Activated CD8-positive, alpha-beta memory T cell treated with anti-CD3 and anti-CD28 coated beads, Interleukin-2, amount 50 U/mL, for 24 hours (primary cell): ENCODE measurements at regions not wholly inside any gene's neighbourhood (a gene's known extent, or its start where the extent isn't known, plus 50 kb on each side); places are given as distances from the start of the nearest gene placed in this dataset.

ENCODE experiments used
- DNase-seq: peaks from one replicate; pipeline ENCODE4 v3.0.0-alpha.2; 2020; ENCODE audit errors: extremely low read depth

GRCh38 chr3:29183346-29184087 lies 97.4 kb upstream of the RBMS3 start:
- DNase-seq, result no peak

GRCh38 chr3:29185706-29186105 lies 95.2 kb upstream of the RBMS3 start:
- DNase-seq, result no peak

- DNase-seq, result no peak
Measured at GRCh38 chr3:29186131-29186599, 94.7 kb upstream of the RBMS3 start.

- DNase-seq, result no peak
Measured at GRCh38 chr3:29186982-29187725, 93.7 kb upstream of the RBMS3 start.

- DNase-seq, result no peak
Measured at GRCh38 chr3:29189328-29189727, 91.5 kb upstream of the RBMS3 start.

- no peak for DNase-seq
Measured at GRCh38 chr3:29194139-29194538, 86.7 kb upstream of the RBMS3 start.

- no peak for DNase-seq
Measured at GRCh38 chr3:29195056-29195455, 85.8 kb upstream of the RBMS3 start.

GRCh38 chr3:29201604-29202003 lies 79.3 kb upstream of the RBMS3 start:
- DNase-seq, result no peak

GRCh38 chr3:29202378-29202777 lies 78.5 kb upstream of the RBMS3 start:
- DNase-seq, result no peak

- no peak for DNase-seq
Measured at GRCh38 chr3:29203851-29204250, 77.0 kb upstream of the RBMS3 start.

GRCh38 chr3:29207427-29207826 lies 73.4 kb upstream of the RBMS3 start:
- DNase-seq, result no peak

- DNase-seq, result no peak
Measured at GRCh38 chr3:29212789-29213433, 68.0 kb upstream of the RBMS3 start.

- DNase-seq, result no peak
Measured at GRCh38 chr3:29214009-29214658, 66.7 kb upstream of the RBMS3 start.

- no peak for DNase-seq
Measured at GRCh38 chr3:29215948-29216347, 64.9 kb upstream of the RBMS3 start.

GRCh38 chr3:29226706-29227105 lies 54.2 kb upstream of the RBMS3 start:
- no peak for DNase-seq

GRCh38 chr3:29227307-29227706 lies 53.6 kb upstream of the RBMS3 start:
- no peak for DNase-seq
